ENCODE measurements at regions not wholly inside any gene's neighbourhood (a gene's known extent, or its start where the extent isn't known, plus 50 kb on each side); places are given as distances from the start of the nearest gene placed in this dataset.

GRCh38 chr22:47460176-47460575, 697.7 kb downstream of the TBC1D22A start:
- Histone ChIP-seq H3K4me3 (ENCODE audit: low read length in 2 of 2) (no peak overlapping the region), H3K9me3 (ENCODE audit: control insufficient read depth in 2 of 2, low read length in 2 of 2) (peaks cover 4 to 5% of the 10 kb centered on the region in 2 donors), H3K9ac (ENCODE audit: low read length in 2 of 2) (no peak overlapping the region), H3K27ac (ENCODE audit: low read length) (no peak overlapping the region), H3K36me3 (ENCODE audit: control insufficient read depth in 2 of 2, insufficient read depth in 2 of 2, low read length in 2 of 2) (no peaks in the 10 kb centered on the region), H3K4me1 (ENCODE audit: control insufficient read depth, insufficient read depth, low read length) (no peaks in the 10 kb centered on the region), H3K27me3 (ENCODE audit: control insufficient read depth in 1 of 2, insufficient read depth in 2 of 2, low read length in 2 of 2) (peaks cover 3 to 4% of the 10 kb centered on the region in 2 donors)

GRCh38 chr22:47458348-47458747, 695.9 kb downstream of the TBC1D22A start:
- Histone ChIP-seq H3K27me3 (ENCODE audit: control insufficient read depth in 1 of 2, insufficient read depth in 2 of 2, low read length in 2 of 2) (no peaks in the 10 kb centered on the region), H3K36me3 (ENCODE audit: control insufficient read depth in 2 of 2, insufficient read depth in 2 of 2, low read length in 2 of 2) (no peaks in the 10 kb centered on the region), H3K9me3 (ENCODE audit: control insufficient read depth in 2 of 2, low read length in 2 of 2) (peaks cover 0 to 13% of the 10 kb centered on the region in 2 donors), H3K4me3 (ENCODE audit: low read length in 2 of 2) (no peak overlapping the region), H3K9ac (ENCODE audit: low read length in 2 of 2) (no peak overlapping the region), H3K27ac (ENCODE audit: low read length) (no peak overlapping the region), H3K4me1 (ENCODE audit: control insufficient read depth, insufficient read depth, low read length) (no peaks in the 10 kb centered on the region)

GRCh38 chr22:47457509-47458300, 695.3 kb downstream of the TBC1D22A start:
- H3K36me3 ChIP-seq (ENCODE audit: control insufficient read depth in 2 of 2, insufficient read depth in 2 of 2, low read length in 2 of 2), result no peaks in the 10 kb centered on the region
- no peak overlapping the region for H3K27ac ChIP-seq (ENCODE audit: low read length)
- H3K27me3 ChIP-seq (ENCODE audit: control insufficient read depth in 1 of 2, insufficient read depth in 2 of 2, low read length in 2 of 2), result no peaks in the 10 kb centered on the region
- no peak overlapping the region for H3K4me3 ChIP-seq (ENCODE audit: low read length in 2 of 2)
- peaks cover 0 to 20% of the 10 kb centered on the region in 2 donors for H3K9me3 ChIP-seq (ENCODE audit: control insufficient read depth in 2 of 2, low read length in 2 of 2)
- H3K4me1 ChIP-seq (ENCODE audit: control insufficient read depth, insufficient read depth, low read length), result no peaks in the 10 kb centered on the region
- no peak overlapping the region for H3K9ac ChIP-seq (ENCODE audit: low read length in 2 of 2)

- H3K4me3 ChIP-seq (ENCODE audit: low read length in 2 of 2), result no peak overlapping the region
- H3K9ac ChIP-seq (ENCODE audit: low read length in 2 of 2), result no peak overlapping the region
- no peaks in the 10 kb centered on the region for H3K36me3 ChIP-seq (ENCODE audit: control insufficient read depth in 2 of 2, insufficient read depth in 2 of 2, low read length in 2 of 2)
- no peaks in the 10 kb centered on the region for H3K4me1 ChIP-seq (ENCODE audit: control insufficient read depth, insufficient read depth, low read length)
- peaks cover 0 to under 1% of the 10 kb centered on the region in 2 donors for H3K27me3 ChIP-seq (ENCODE audit: control insufficient read depth in 1 of 2, insufficient read depth in 2 of 2, low read length in 2 of 2)
- H3K9me3 ChIP-seq (ENCODE audit: control insufficient read depth in 2 of 2, low read length in 2 of 2), result peaks cover 0 to 21% of the 10 kb centered on the region in 2 donors
- no peak overlapping the region for H3K27ac ChIP-seq (ENCODE audit: low read length)
These were observed 694.6 kb downstream of the TBC1D22A start for GRCh38 chr22:47457021-47457420.

GRCh38 chr22:47456031-47456430, 693.6 kb downstream of the TBC1D22A start:
- Histone ChIP-seq H3K36me3 (ENCODE audit: control insufficient read depth in 2 of 2, insufficient read depth in 2 of 2, low read length in 2 of 2) (no peaks in the 10 kb centered on the region), H3K27me3 (ENCODE audit: control insufficient read depth in 1 of 2, insufficient read depth in 2 of 2, low read length in 2 of 2) (peaks cover 0 to 2% of the 10 kb centered on the region in 2 donors), H3K9ac (ENCODE audit: low read length in 2 of 2) (no peak overlapping the region), H3K4me3 (ENCODE audit: low read length in 2 of 2) (no peak overlapping the region), H3K4me1 (ENCODE audit: control insufficient read depth, insufficient read depth, low read length) (no peaks in the 10 kb centered on the region), H3K27ac (ENCODE audit: low read length) (no peak overlapping the region), H3K9me3 (ENCODE audit: control insufficient read depth in 2 of 2, low read length in 2 of 2) (peaks cover 0 to 21% of the 10 kb centered on the region in 2 donors)

- Histone ChIP-seq H3K27me3 (ENCODE audit: control insufficient read depth in 1 of 2, insufficient read depth in 2 of 2, low read length in 2 of 2) (peaks cover 0 to 2% of the 10 kb centered on the region in 2 donors), H3K4me3 (ENCODE audit: low read length in 2 of 2) (no peak overlapping the region), H3K27ac (ENCODE audit: low read length) (no peak overlapping the region), H3K9me3 (ENCODE audit: control insufficient read depth in 2 of 2, low read length in 2 of 2) (peaks cover 0 to 21% of the 10 kb centered on the region in 2 donors), H3K9ac (ENCODE audit: low read length in 2 of 2) (no peak overlapping the region), H3K4me1 (ENCODE audit: control insufficient read depth, insufficient read depth, low read length) (peaks cover 2% of the 10 kb centered on the region), H3K36me3 (ENCODE audit: control insufficient read depth in 2 of 2, insufficient read depth in 2 of 2, low read length in 2 of 2) (no peaks in the 10 kb centered on the region)
These were observed 690.6 kb downstream of the TBC1D22A start for GRCh38 chr22:47453049-47453448.

GRCh38 chr22:47452184-47452583, 689.7 kb downstream of the TBC1D22A start:
- peaks cover 0 to 21% of the 10 kb centered on the region in 2 donors for H3K9me3 ChIP-seq (ENCODE audit: control insufficient read depth in 2 of 2, low read length in 2 of 2)
- H3K9ac ChIP-seq (ENCODE audit: low read length in 2 of 2), result no peak overlapping the region

GRCh38 chr22:47450876-47451475, 688.5 kb downstream of the TBC1D22A start:
- Histone ChIP-seq H3K36me3 (ENCODE audit: control insufficient read depth in 2 of 2, insufficient read depth in 2 of 2, low read length in 2 of 2) (no peaks in the 10 kb centered on the region), H3K9ac (ENCODE audit: low read length in 2 of 2) (no peak overlapping the region), H3K9me3 (ENCODE audit: control insufficient read depth in 2 of 2, low read length in 2 of 2) (peaks cover 0 to 19% of the 10 kb centered on the region in 2 donors)

More at GRCh38 chr22:47452184-47452583, 689.7 kb downstream of the TBC1D22A start:
- Histone ChIP-seq H3K27ac (ENCODE audit: low read length) (no peak overlapping the region), H3K4me3 (ENCODE audit: low read length in 2 of 2) (no peak overlapping the region), H3K4me1 (ENCODE audit: control insufficient read depth, insufficient read depth, low read length) (peaks cover 2% of the 10 kb centered on the region), H3K27me3 (ENCODE audit: control insufficient read depth in 1 of 2, insufficient read depth in 2 of 2, low read length in 2 of 2) (peaks cover 0 to 2% of the 10 kb centered on the region in 2 donors), H3K36me3 (ENCODE audit: control insufficient read depth in 2 of 2, insufficient read depth in 2 of 2, low read length in 2 of 2) (no peaks in the 10 kb centered on the region)

GRCh38 chr22:47449508-47450270, 687.2 kb downstream of the TBC1D22A start:
- Histone ChIP-seq H3K9ac (ENCODE audit: low read length in 2 of 2) (no peak overlapping the region), H3K27me3 (ENCODE audit: control insufficient read depth in 1 of 2, insufficient read depth in 2 of 2, low read length in 2 of 2) (peaks cover 0 to 4% of the 10 kb centered on the region in 2 donors), H3K36me3 (ENCODE audit: control insufficient read depth in 2 of 2, insufficient read depth in 2 of 2, low read length in 2 of 2) (no peaks in the 10 kb centered on the region), H3K27ac (ENCODE audit: low read length) (no peak overlapping the region), H3K4me1 (ENCODE audit: control insufficient read depth, insufficient read depth, low read length) (peaks cover 2% of the 10 kb centered on the region), H3K9me3 (ENCODE audit: control insufficient read depth in 2 of 2, low read length in 2 of 2) (peaks cover 0 to 14% of the 10 kb centered on the region in 2 donors), H3K4me3 (ENCODE audit: low read length in 2 of 2) (no peak overlapping the region)

More at GRCh38 chr22:47450876-47451475, 688.5 kb downstream of the TBC1D22A start:
- peaks cover 0 to 2% of the 10 kb centered on the region in 2 donors for H3K27me3 ChIP-seq (ENCODE audit: control insufficient read depth in 1 of 2, insufficient read depth in 2 of 2, low read length in 2 of 2)
- peaks cover 2% of the 10 kb centered on the region for H3K4me1 ChIP-seq (ENCODE audit: control insufficient read depth, insufficient read depth, low read length)
- H3K27ac ChIP-seq (ENCODE audit: low read length), result no peak overlapping the region
- no peak overlapping the region for H3K4me3 ChIP-seq (ENCODE audit: low read length in 2 of 2)

Data from stomach smooth muscle (tissue), 2 donors.